Stomach (tissue), 8 donors: ENCODE measurements at regions not wholly inside any gene's neighbourhood (a gene's known extent, or its start where the extent isn't known, plus 50 kb on each side); places are given as distances from the start of the nearest gene placed in this dataset.
A peak's percentile ranks its signal among the peaks of the same experiment; 100 is the strongest.

Experiments
- DNase-seq, 2 donors: peaks; one replicate each; pipeline versions ENCODE4 v3.0.0 to v3.0.0-alpha.2; 2013 to 2019
- H3K27ac ChIP-seq, 5 donors: fragments of 200-600 bp in 4 of 5; sonication (generic) in 4 of 5; one replicate each; pipeline ENCODE4 v1.5.1; 2013 to 2019; ENCODE audit warnings: mild to moderate bottlenecking in 1 of 5, moderate library complexity in 1 of 5
- H3K27me3 ChIP-seq, 3 donors: fragments of 200-600 bp; sonication (generic); one replicate each; pipeline ENCODE4 v1.5.1; 2017 to 2019; ENCODE audit warnings: mixed run types in 1 of 3
- H3K36me3 ChIP-seq, 4 donors: fragments of 200-600 bp; sonication (generic); 1 replicate in 3 of 4; 2 replicates in 1 of 4; pipeline ENCODE4 v1.5.1; 2016 to 2019
- H3K4me1 ChIP-seq, 4 donors: fragments of 200-600 bp; sonication (generic); one replicate each; pipeline ENCODE4 v1.5.1; 2016 to 2019
- H3K4me3 ChIP-seq, 4 donors: fragments of 200-600 bp; sonication (generic) in 3 of 4; one replicate each; pipeline ENCODE4 v1.5.1; 2016 to 2019; ENCODE audit warnings: mild to moderate bottlenecking in 1 of 4
- H3K9me3 ChIP-seq, 4 donors: fragments of 200-600 bp; sonication (generic); one replicate each; pipeline ENCODE4 v1.5.1; 2016 to 2019
- EP300 ChIP-seq: sonication (generic); formaldehyde crosslinking; IDR thresholded peaks from one replicate; pipeline ENCODE4 v1.6.1; 2017; ENCODE audit warnings: antibody characterized with exemption
- POLR2A ChIP-seq, 4 donors: fragments of 450-650 bp; IDR thresholded peaks; one replicate each; pipeline ENCODE4 v1.6.1; 2016; ENCODE audit warnings: antibody characterized with exemption in 4 of 4, control low read depth in 2 of 4, mild to moderate bottlenecking in 1 of 4, moderate library complexity in 1 of 4
- POLR2AphosphoS5 ChIP-seq, 3 donors: sonication (generic); formaldehyde crosslinking; IDR thresholded peaks; one replicate each; pipeline ENCODE4 v1.6.1; 2016; ENCODE audit warnings: antibody characterized with exemption in 3 of 3
- WGBS, 5 donors: extraction: QIAGEN DNeasy Blood & Tissue Kit in 3 of 5; methylation state at CpG; one replicate each; pipeline versions ENCODE4 v1.1.5 to v1.1.7; 2013 to 2018; 5-methylcytosine and 5-hydroxymethylcytosine counted together
- intact Hi-C: fragments of 100-400 bp; cut with DNase I; formaldehyde crosslinking; loops from one replicate; pipeline ENCODE4 v1.15.1; 2023; ENCODE audit warnings: low total_unique reads
- TF ChIP-seq, protein P1 (sequence below), 7 experiments: fragments of 450-650 bp in 4 of 7; fragments of 200-600 bp in 3 of 7; sonication (generic) in 3 of 7; IDR thresholded peaks; one replicate each; pipeline ENCODE4 v1.5.1; 2016 to 2019; ENCODE audit warnings: antibody characterized with exemption in 7 of 7, control low read depth in 2 of 7, mild to moderate bottlenecking in 1 of 7
- donor health status: healthy with polysubstance abuse.
- donor health status: Bipolar disorder and iron deficiency.
- donor health status: healthy.

DNA sequence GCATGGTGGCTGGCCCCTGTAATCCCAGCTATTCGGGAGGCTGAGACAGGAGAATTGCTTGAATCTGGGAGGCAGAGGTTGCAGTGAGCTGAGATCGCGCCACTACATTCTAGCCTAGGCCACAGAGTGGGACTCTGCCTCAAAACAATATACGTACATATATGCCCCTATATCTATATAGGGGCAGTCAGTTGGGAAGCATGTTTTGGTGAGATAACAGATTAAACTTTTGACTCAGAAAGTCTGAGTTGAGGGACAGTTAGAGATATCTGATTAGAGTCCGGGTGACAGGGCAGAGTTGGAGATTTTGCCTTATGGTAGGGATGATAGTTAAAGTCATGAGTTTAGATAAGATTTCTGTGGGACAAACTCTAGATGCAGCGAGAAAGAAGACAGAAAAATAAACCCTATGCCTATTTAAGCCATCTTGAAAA is 71.8 kb upstream of the ALDH1A1 start:
- no peak for TF ChIP-seq POLR2A (IDR thresholded peaks at IDR 0.05)
- TF ChIP-seq POLR2AphosphoS5 (IDR thresholded peaks at IDR 0.05), result no peak
- TF ChIP-seq EP300, result no peak
- TF ChIP-seq, protein P1, sequence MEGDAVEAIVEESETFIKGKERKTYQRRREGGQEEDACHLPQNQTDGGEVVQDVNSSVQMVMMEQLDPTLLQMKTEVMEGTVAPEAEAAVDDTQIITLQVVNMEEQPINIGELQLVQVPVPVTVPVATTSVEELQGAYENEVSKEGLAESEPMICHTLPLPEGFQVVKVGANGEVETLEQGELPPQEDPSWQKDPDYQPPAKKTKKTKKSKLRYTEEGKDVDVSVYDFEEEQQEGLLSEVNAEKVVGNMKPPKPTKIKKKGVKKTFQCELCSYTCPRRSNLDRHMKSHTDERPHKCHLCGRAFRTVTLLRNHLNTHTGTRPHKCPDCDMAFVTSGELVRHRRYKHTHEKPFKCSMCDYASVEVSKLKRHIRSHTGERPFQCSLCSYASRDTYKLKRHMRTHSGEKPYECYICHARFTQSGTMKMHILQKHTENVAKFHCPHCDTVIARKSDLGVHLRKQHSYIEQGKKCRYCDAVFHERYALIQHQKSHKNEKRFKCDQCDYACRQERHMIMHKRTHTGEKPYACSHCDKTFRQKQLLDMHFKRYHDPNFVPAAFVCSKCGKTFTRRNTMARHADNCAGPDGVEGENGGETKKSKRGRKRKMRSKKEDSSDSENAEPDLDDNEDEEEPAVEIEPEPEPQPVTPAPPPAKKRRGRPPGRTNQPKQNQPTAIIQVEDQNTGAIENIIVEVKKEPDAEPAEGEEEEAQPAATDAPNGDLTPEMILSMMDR (IDR thresholded peaks at IDR 0.05), result no peak
- peaks cover 0 to 20% (median 3%) of the 10 kb centered on the region in 4 donors for H3K4me1 ChIP-seq
- no peak overlapping the region for H3K27ac ChIP-seq
- WGBS, 5 donors, result 87 to 93% (median 91%) methylated on average over 6 of the region's 6 CpGs
- no peak overlapping the region for H3K4me3 ChIP-seq
- intact Hi-C loops, result no loop called here
- H3K36me3 ChIP-seq, result no peaks in the 10 kb centered on the region
- no peaks in the 10 kb centered on the region for H3K9me3 ChIP-seq
- no peak for DNase-seq
- H3K27me3 ChIP-seq, result no peaks in the 10 kb centered on the region

DNA sequence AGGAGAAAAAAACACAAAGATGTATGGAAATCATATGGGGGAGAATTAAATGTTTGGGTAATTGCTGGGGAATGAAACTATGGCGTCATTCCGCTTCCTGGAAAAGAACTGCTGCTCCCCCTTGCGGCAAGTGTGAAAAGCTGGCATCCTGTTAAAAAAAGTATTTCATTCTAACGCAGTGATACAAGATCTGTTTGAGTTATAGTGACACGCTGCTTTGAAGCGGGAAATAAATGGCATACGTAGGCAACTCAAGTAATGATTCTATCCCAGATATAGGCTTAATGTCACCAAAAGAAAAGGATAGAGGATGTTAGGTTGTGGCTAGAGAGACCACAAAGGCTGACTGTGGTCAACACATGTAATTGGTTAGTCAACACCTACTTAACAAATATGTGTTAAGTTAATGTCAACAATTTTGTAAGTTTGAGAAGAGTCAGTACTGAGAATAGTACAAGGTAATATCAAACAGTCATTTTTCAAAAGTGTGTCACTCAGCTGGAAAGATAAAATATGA is 70.2 kb upstream of the ALDH1A1 start:
- intact Hi-C loops, result no loop called here
- 3 to 10% (median 6%) methylated on average over 7 of the region's 7 CpGs for WGBS, 5 donors

DNA sequence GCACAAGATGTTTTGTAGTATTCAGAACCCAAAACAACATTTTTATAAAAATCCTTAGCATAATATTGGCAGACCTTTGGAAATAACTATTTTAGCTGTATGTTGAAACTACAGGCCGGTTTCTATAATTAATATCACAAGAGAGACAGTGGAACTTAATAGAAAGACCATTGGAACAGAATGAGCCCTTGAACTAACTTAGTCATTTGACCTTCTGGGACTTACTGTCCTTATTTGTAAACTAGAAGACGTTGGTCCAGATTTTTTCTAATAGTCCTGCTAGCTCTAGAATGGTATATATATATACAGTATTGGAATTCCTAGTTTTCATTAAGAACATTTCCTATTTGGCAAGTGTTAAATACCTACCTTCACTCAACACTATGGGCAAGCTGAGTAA is 69.5 kb upstream of the ALDH1A1 start:
- Histone ChIP-seq H3K9me3 (peaks cover 0 to 9% (median 0%) of the 10 kb centered on the region in 4 donors), H3K4me3 (no peak overlapping the region), H3K27ac (no peak overlapping the region), H3K4me1 (peaks cover 0 to 20% (median 3%) of the 10 kb centered on the region in 4 donors), H3K27me3 (no peaks in the 10 kb centered on the region), H3K36me3 (no peaks in the 10 kb centered on the region)
- no peak for DNase-seq
- TF ChIP-seq, protein P1 (IDR thresholded peaks at IDR 0.05), result no peak
- TF ChIP-seq POLR2AphosphoS5 (IDR thresholded peaks at IDR 0.05), result no peak
- TF ChIP-seq POLR2A (IDR thresholded peaks at IDR 0.05), result no peak
- TF ChIP-seq EP300, result no peak
- 50 to 66% (median 54%) methylated on average over 2 of the region's 2 CpGs for WGBS, 5 donors
- intact Hi-C loops, result no loop called here

More for the DNA sequence above, 70.2 kb upstream of the ALDH1A1 start:
- Histone ChIP-seq H3K4me1 (peaks cover 0 to 20% (median 3%) of the 10 kb centered on the region in 4 donors), H3K9me3 (peaks cover 0 to 8% (median 0%) of the 10 kb centered on the region in 4 donors), H3K27me3 (no peaks in the 10 kb centered on the region), H3K36me3 (no peaks in the 10 kb centered on the region), H3K4me3 (no peak overlapping the region), H3K27ac (peak overlapping the region in 3 of 5 donors; percentile 3 to 23 (median 23))
- TF ChIP-seq EP300 (no peak), POLR2AphosphoS5 (IDR thresholded peaks at IDR 0.05) (peak in 2 of 3 donors; percentile 21 to 60)
- TF ChIP-seq, protein P1 (IDR thresholded peaks at IDR 0.05), result peak in 6 of 7 experiments; percentile 15 to 91 (median 80)
- peak; percentile 56 to 89 for DNase-seq

DNA sequence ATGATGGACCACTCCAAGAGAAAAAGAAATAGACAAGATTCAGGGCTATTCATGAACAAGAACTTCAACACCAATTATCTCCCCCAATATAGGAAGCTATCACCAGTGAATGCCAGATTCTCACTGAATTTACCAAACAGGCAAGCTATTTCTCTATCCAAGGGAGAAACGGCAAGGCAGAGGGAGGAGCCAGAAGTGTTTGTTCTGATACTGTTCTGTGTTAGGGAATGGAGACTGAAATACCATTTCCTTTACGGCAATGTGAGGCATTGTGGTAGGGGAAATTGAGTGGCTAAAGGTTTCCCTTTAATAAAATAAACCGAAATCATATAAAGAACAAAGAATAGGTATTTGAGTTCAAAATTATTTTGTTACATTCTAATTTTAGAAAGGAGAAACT is 68.0 kb upstream of the ALDH1A1 start:
- Histone ChIP-seq H3K36me3 (no peaks in the 10 kb centered on the region), H3K27ac (no peak overlapping the region), H3K27me3 (no peaks in the 10 kb centered on the region), H3K4me3 (no peak overlapping the region), H3K9me3 (peaks cover 0 to 9% (median 0%) of the 10 kb centered on the region in 4 donors), H3K4me1 (peaks cover 0 to 20% (median 3%) of the 10 kb centered on the region in 4 donors)
- intact Hi-C loops, result no loop called here
- 44 to 56% (median 52%) methylated on average over 3 of the region's 3 CpGs for WGBS, 5 donors
- no peak for DNase-seq
- TF ChIP-seq POLR2A (IDR thresholded peaks at IDR 0.05) (no peak), POLR2AphosphoS5 (IDR thresholded peaks at IDR 0.05) (no peak), EP300 (no peak)
- TF ChIP-seq, protein P1 (IDR thresholded peaks at IDR 0.05), result no peak
